A549 (cell line): ENCODE measurements at regions not wholly inside any gene's neighbourhood (a gene's known extent, or its start where the extent isn't known, plus 50 kb on each side); places are given as distances from the start of the nearest gene placed in this dataset.

Experiments
- ATAC-seq, 2 experiments: fragments of 200-7000 bp in 1 of 2; fragments of >200 bp in 1 of 2; cut with Nextera tagmentation in 1 of 2; cut with Tn5 transposase in 1 of 2; 3 replicates each; pipeline versions ENCODE4 v1.8.0 to v1.9.1; 2018 to 2020; ENCODE audit warnings: mild to moderate bottlenecking in 1 of 2, moderate library complexity in 1 of 2
- CTCF ChIA-PET: fragments of 300-600 bp; sonication (Branson Sonifier 250); formaldehyde crosslinking; extraction: SDS; loops from one replicate; lab custom pipeline; 2021; ENCODE audit warnings: antibody characterized with exemption, inconsistent platforms; lab: Yijun Ruan, JAX
- POLR2A ChIA-PET: fragments of 350-600 bp; formaldehyde crosslinking; extraction: SDS; loops from one replicate; lab custom pipeline; 2021; ENCODE audit warnings: antibody characterized with exemption, inconsistent platforms; lab: Yijun Ruan, JAX
- DNase-seq, 2 experiments: peaks; one replicate each; pipeline versions ENCODE4 v3.0.0 to v3.0.0-alpha.2; 2011 to 2016; ENCODE audit warnings: low read depth in 1 of 2, low spot score in 1 of 2
- FAIRE-seq: peaks from 2 replicates; lab custom pipeline; 2011; peaks lifted over from hg19 to GRCh38; lab: Jason Lieb, UNC
- H3K27ac ChIP-seq, 2 experiments: fragments of >200 bp; sonication (Bioruptor Twin); formaldehyde crosslinking; 3 replicates each; pipeline ENCODE4 v1.5.1; 2016 to 2017
- H3K4me1 ChIP-seq: fragments of >200 bp; sonication (Bioruptor Twin); formaldehyde crosslinking; 3 replicates; pipeline ENCODE4 v1.6.1; 2016
- H3K4me2 ChIP-seq: fragments of >200 bp; sonication (Bioruptor Twin); formaldehyde crosslinking; 3 replicates; pipeline ENCODE4 v1.6.1; 2016
- H3K4me3 ChIP-seq: fragments of >200 bp; sonication (Bioruptor Twin); formaldehyde crosslinking; 3 replicates; pipeline ENCODE4 v1.5.1; 2016
- H3K9me3 ChIP-seq: fragments of >200 bp; sonication (Bioruptor Twin); formaldehyde crosslinking; 3 replicates; pipeline ENCODE4 v1.6.1; 2016
- BCL3 ChIP-seq: fragments of >200 bp; sonication (Bioruptor Twin); formaldehyde crosslinking; IDR thresholded peaks from 3 replicates; pipeline ENCODE4 v1.6.1; 2016
- CHD2 ChIP-seq: fragments of 150-350 bp; IDR thresholded peaks from 2 replicates; pipeline ENCODE4 v1.6.1; 2014; ENCODE audit warnings: low read length; ENCODE audit not compliant: partially characterized antibody
- CHD4 ChIP-seq: fragments of 200-600 bp; sonication (generic); IDR thresholded peaks from 2 replicates; pipeline ENCODE4 v1.6.1; 2016; ENCODE audit warnings: antibody characterized with exemption, mild to moderate bottlenecking, borderline replicate concordance
- EHMT2 ChIP-seq: fragments of 200-600 bp; sonication (generic); IDR thresholded peaks from 2 replicates; pipeline ENCODE4 v1.6.1; 2016; ENCODE audit warnings: antibody characterized with exemption, low read depth, mild to moderate bottlenecking, moderate library complexity
- ESRRA ChIP-seq: fragments of 150-350 bp; IDR thresholded peaks from 2 replicates; pipeline ENCODE4 v1.6.1; 2014; ENCODE audit warnings: mild to moderate bottlenecking, low read length, borderline replicate concordance
- FOSL2 ChIP-seq, 2 experiments: fragments of 450-650 bp in 1 of 2; fragments of >200 bp in 1 of 2; sonication (Bioruptor Twin) in 1 of 2; formaldehyde crosslinking; IDR thresholded peaks; 2 replicates each; pipeline versions ENCODE4 v1.5.0 to v1.6.1; 2016 to 2020; ENCODE audit warnings: mild to moderate bottlenecking in 1 of 2, moderate library complexity in 1 of 2
- FOXS1 ChIP-seq: fragments of 250-450 bp; sonication (Bioruptor Pico); IDR thresholded peaks from 2 replicates; pipeline ENCODE4 v1.5.0; 2020; ENCODE audit warnings: mild to moderate bottlenecking, moderate library complexity
- HDAC2 ChIP-seq: fragments of 200-600 bp; sonication (generic); IDR thresholded peaks from 2 replicates; pipeline ENCODE4 v1.6.1; 2016
- HOXA7 ChIP-seq: fragments of 250-450 bp; sonication (Bioruptor Pico); IDR thresholded peaks from 2 replicates; pipeline ENCODE4 v1.5.0; 2020; ENCODE audit warnings: mild to moderate bottlenecking, moderate library complexity
- MAFK ChIP-seq: fragments of 450-650 bp; IDR thresholded peaks from 2 replicates; pipeline ENCODE4 v1.6.1; 2014; ENCODE audit not compliant: partially characterized antibody
- MAZ ChIP-seq: fragments of 150-350 bp; IDR thresholded peaks from 2 replicates; pipeline ENCODE4 v1.6.1; 2014; ENCODE audit warnings: antibody characterized with exemption, low read depth, low read length, borderline replicate concordance
- NFE2L2 ChIP-seq: fragments of 150-350 bp; conservative IDR thresholded peaks from 2 replicates; pipeline ENCODE4 v1.6.1; 2014; ENCODE audit warnings: low read length
- NPAS2 ChIP-seq: fragments of 250-450 bp; sonication (Bioruptor Pico); IDR thresholded peaks from 2 replicates; pipeline ENCODE4 v1.8.0; 2022; ENCODE audit warnings: mild to moderate bottlenecking, moderate library complexity, borderline replicate concordance
- POLR2A ChIP-seq: IDR thresholded peaks from 2 replicates; pipeline ENCODE4 v1.6.1; 2012; ENCODE audit warnings: mild to moderate bottlenecking, low read length
- RAD21 ChIP-seq, 2 experiments: fragments of >200 bp in 1 of 2; sonication (Bioruptor Twin) in 1 of 2; formaldehyde crosslinking in 1 of 2; IDR thresholded peaks in 1 of 2; conservative IDR thresholded peaks in 1 of 2; 2 replicates in 1 of 2; 3 replicates in 1 of 2; pipeline ENCODE4 v1.6.1; 2012 to 2018; ENCODE audit warnings: inconsistent platforms in 1 of 2
- RCOR1 ChIP-seq: fragments of 150-350 bp; IDR thresholded peaks from 2 replicates; pipeline ENCODE4 v1.6.1; 2014; ENCODE audit warnings: antibody characterized with exemption, low read length, low read depth
- REST ChIP-seq: fragments of 200-600 bp; sonication (generic); IDR thresholded peaks from 2 replicates; pipeline ENCODE4 v1.6.1; 2016; ENCODE audit warnings: antibody characterized with exemption, mild to moderate bottlenecking, moderate library complexity
- RFX5 ChIP-seq: fragments of 450-650 bp; IDR thresholded peaks from 2 replicates; pipeline ENCODE4 v1.7.1; 2014; ENCODE audit warnings: antibody characterized with exemption, mild to moderate bottlenecking, moderate library complexity
- SREBF2 ChIP-seq: fragments of 450-650 bp; IDR thresholded peaks from 2 replicates; pipeline ENCODE4 v1.6.1; 2014; ENCODE audit warnings: mild to moderate bottlenecking, moderate library complexity
- ZC3H11A ChIP-seq: fragments of 450-650 bp; IDR thresholded peaks from 2 replicates; pipeline ENCODE4 v1.6.1; 2014; ENCODE audit warnings: antibody characterized with exemption, mild to moderate bottlenecking
- ZFP36 ChIP-seq: fragments of 450-650 bp; IDR thresholded peaks from 2 replicates; pipeline ENCODE4 v1.6.1; 2014; ENCODE audit warnings: borderline replicate concordance; ENCODE audit not compliant: partially characterized antibody
- ZSCAN20 ChIP-seq: fragments of 250-450 bp; sonication (Bioruptor Pico); IDR thresholded peaks from 2 replicates; pipeline ENCODE4 v1.8.0; 2022; ENCODE audit warnings: mild to moderate bottlenecking, moderate library complexity
- WGBS: methylation state at CpG from one replicate; pipeline ENCODE4 v1.1.6; 2017; ENCODE audit errors: missing lambda C conversion rate; 5-methylcytosine and 5-hydroxymethylcytosine counted together
- TF ChIP-seq, protein P1 (sequence below): fragments of 150-350 bp; IDR thresholded peaks from 2 replicates; pipeline ENCODE4 v1.6.1; 2014; ENCODE audit warnings: low read depth, mild to moderate bottlenecking, low read length
- TF ChIP-seq, protein P2 (sequence below): fragments of 250-450 bp; sonication (Bioruptor Pico); IDR thresholded peaks from 2 replicates; pipeline ENCODE4 v1.5.0; 2021; ENCODE audit warnings: mild to moderate bottlenecking, moderate library complexity, borderline replicate concordance

DNA sequence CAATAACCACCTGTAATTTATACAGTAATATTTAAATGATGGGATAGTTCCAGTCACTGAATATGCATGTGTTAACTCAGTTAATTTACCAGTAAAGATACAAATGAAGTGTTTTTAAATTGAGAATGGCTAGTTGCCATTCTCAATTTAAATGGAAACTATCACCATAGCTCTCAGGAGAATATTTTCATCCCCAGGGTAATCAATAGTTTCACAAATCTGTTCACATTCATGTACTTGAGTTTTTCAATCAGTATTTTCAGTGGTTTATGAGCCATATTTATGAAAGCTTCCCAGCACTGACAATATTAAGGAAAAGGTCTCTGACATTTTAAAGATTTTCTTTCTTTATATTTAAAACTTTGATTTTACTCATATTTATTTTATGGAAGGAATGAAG, 439.3 kb downstream of the MAT2B start:
- Histone ChIP-seq H3K4me3 (no peak overlapping the region), H3K4me2 (no peak overlapping the region), H3K27ac (no peak overlapping the region), H3K4me1 (no peaks in the 10 kb centered on the region), H3K9me3 (no peaks in the 10 kb centered on the region)
- ChIA-PET POLR2A (interaction anchor here (0.5 kb wide), 1 partner anchor 1310 kb away, joined by 4 read pairs; no protein-coding TSS in a partner anchor), CTCF (no interaction called here)
- DNase-seq (no peak), ATAC-seq (no peak), FAIRE-seq (no peak)
- TF ChIP-seq SREBF2 (no peak), CHD2 (no peak), ESRRA (no peak), POLR2A (no peak), CHD4 (no peak), FOSL2 (IDR thresholded peaks at IDR 0.05) (no peak), FOSL2 (CRISPR knock-in tag; IDR thresholded peaks at IDR 0.05) (no peak), ZSCAN20 (CRISPR knock-in tag) (no peak), FOXS1 (CRISPR knock-in tag) (no peak), RFX5 (no peak)

- ChIA-PET CTCF (no interaction called here), POLR2A (no interaction called here)
- Histone ChIP-seq H3K4me2 (no peak overlapping the region), H3K4me1 (no peaks in the 10 kb centered on the region), H3K4me3 (no peak overlapping the region), H3K9me3 (no peaks in the 10 kb centered on the region), H3K27ac (no peak overlapping the region)
- DNase-seq (no peak), ATAC-seq (no peak), FAIRE-seq (no peak)
- WGBS = 4% methylated on average over 12 of the region's 12 CpGs
- TF ChIP-seq NFE2L2 (no peak), CHD2 (no peak), EHMT2 (no peak), RFX5 (no peak), ZFP36 (no peak), BCL3 (no peak), RCOR1 (no peak), RAD21 (conservative IDR thresholded peaks at IDR 0.05 in 1 of 2, IDR thresholded peaks at IDR 0.05 in 1 of 2) (no peak), MAZ (no peak), FOXS1 (CRISPR knock-in tag) (no peak), HOXA7 (CRISPR knock-in tag) (no peak), POLR2A (no peak), SREBF2 (no peak), MAFK (no peak), HDAC2 (no peak), NPAS2 (CRISPR knock-in tag) (no peak), ZC3H11A (no peak), REST (no peak)
- TF ChIP-seq, protein P1, sequence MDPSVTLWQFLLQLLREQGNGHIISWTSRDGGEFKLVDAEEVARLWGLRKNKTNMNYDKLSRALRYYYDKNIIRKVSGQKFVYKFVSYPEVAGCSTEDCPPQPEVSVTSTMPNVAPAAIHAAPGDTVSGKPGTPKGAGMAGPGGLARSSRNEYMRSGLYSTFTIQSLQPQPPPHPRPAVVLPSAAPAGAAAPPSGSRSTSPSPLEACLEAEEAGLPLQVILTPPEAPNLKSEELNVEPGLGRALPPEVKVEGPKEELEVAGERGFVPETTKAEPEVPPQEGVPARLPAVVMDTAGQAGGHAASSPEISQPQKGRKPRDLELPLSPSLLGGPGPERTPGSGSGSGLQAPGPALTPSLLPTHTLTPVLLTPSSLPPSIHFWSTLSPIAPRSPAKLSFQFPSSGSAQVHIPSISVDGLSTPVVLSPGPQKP = no peak
- TF ChIP-seq, protein P2, sequence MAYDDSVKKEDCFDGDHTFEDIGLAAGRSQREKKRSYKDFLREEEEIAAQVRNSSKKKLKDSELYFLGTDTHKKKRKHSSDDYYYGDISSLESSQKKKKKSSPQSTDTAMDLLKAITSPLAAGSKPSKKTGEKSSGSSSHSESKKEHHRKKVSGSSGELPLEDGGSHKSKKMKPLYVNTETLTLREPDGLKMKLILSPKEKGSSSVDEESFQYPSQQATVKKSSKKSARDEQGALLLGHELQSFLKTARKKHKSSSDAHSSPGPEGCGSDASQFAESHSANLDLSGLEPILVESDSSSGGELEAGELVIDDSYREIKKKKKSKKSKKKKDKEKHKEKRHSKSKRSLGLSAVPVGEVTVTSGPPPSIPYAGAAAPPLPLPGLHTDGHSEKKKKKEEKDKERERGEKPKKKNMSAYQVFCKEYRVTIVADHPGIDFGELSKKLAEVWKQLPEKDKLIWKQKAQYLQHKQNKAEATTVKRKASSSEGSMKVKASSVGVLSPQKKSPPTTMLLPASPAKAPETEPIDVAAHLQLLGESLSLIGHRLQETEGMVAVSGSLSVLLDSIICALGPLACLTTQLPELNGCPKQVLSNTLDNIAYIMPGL (CRISPR knock-in tag) = no peak
Observed at GRCh38 chr5:163947848-163948666, 442.6 kb downstream of the MAT2B start.
